ENCODE measurements at regions not wholly inside any gene's neighbourhood (a gene's known extent, or its start where the extent isn't known, plus 50 kb on each side); places are given as distances from the start of the nearest gene placed in this dataset.

DNA sequence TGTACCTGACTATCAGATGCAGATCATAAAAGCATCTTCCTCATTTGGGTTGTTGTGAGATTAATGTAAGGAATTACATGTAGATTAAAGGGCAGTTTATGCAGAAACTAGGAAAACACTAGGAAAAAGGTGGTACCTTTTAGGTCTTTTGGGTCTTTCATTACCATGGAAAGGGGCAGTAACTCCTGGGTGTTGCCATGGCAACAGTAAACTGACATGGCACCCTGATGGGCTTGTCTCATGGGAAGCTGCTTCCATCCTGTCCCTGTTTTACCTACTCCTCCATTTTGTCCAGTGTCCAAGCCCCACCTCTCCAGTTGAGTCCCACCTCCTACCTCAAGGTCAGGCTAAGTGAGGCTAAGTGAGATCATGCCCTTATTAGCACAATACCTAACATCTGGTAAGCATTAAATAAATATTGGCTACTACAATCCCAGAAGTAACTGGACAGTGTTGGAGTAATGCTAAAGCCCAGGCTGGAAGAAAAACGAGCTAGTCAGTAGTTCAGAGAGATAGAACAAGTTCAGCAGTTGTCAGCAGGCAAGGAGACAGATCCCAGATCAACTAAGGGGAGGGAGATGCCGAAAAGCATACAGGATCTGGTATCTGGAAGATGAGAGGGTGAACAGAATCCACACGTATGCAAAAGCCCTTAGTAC, 240.0 kb upstream of the AUTS2 start:
- TF ChIP-seq POLR2A (IDR thresholded peaks at IDR 0.05; ENCODE audit: low read depth, low read length): no peak
- no peak for TF ChIP-seq CHD1 (IDR thresholded peaks at IDR 0.05; ENCODE audit: low read depth, low read length)
- no peak for TF ChIP-seq MXI1 (IDR thresholded peaks at IDR 0.05; ENCODE audit: borderline replicate concordance, low read depth, low read length)
- TF ChIP-seq, protein P1, sequence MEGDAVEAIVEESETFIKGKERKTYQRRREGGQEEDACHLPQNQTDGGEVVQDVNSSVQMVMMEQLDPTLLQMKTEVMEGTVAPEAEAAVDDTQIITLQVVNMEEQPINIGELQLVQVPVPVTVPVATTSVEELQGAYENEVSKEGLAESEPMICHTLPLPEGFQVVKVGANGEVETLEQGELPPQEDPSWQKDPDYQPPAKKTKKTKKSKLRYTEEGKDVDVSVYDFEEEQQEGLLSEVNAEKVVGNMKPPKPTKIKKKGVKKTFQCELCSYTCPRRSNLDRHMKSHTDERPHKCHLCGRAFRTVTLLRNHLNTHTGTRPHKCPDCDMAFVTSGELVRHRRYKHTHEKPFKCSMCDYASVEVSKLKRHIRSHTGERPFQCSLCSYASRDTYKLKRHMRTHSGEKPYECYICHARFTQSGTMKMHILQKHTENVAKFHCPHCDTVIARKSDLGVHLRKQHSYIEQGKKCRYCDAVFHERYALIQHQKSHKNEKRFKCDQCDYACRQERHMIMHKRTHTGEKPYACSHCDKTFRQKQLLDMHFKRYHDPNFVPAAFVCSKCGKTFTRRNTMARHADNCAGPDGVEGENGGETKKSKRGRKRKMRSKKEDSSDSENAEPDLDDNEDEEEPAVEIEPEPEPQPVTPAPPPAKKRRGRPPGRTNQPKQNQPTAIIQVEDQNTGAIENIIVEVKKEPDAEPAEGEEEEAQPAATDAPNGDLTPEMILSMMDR (conservative IDR thresholded peaks at IDR 0.05; ENCODE audit: low read depth, low read length): no peak
- TF ChIP-seq, protein P2, sequence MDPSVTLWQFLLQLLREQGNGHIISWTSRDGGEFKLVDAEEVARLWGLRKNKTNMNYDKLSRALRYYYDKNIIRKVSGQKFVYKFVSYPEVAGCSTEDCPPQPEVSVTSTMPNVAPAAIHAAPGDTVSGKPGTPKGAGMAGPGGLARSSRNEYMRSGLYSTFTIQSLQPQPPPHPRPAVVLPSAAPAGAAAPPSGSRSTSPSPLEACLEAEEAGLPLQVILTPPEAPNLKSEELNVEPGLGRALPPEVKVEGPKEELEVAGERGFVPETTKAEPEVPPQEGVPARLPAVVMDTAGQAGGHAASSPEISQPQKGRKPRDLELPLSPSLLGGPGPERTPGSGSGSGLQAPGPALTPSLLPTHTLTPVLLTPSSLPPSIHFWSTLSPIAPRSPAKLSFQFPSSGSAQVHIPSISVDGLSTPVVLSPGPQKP (IDR thresholded peaks at IDR 0.05; ENCODE audit: borderline replicate concordance, low read depth, low read length): no peak
- TF ChIP-seq RAD21 (IDR thresholded peaks at IDR 0.05; ENCODE audit: low read length): no peak
- no peak for TF ChIP-seq RFX5 (IDR thresholded peaks at IDR 0.05; ENCODE audit: low read depth, low read length)

Measured in IMR-90 (cell line).